Liver (tissue), 8 donors: ENCODE measurements at regions not wholly inside any gene's neighbourhood (a gene's known extent, or its start where the extent isn't known, plus 50 kb on each side); places are given as distances from the start of the nearest gene placed in this dataset.

ENCODE experiments used
- DNase-seq: peaks from one replicate; pipeline ENCODE4 v3.0.0-alpha.2; 2017; ENCODE audit warnings: low spot score
- H3K27ac ChIP-seq, 2 donors: one replicate each; pipeline ENCODE4 v1.7.0; 2013; ENCODE audit warnings: inconsistent platforms in 2 of 2, low read length in 2 of 2, control low read depth in 1 of 2, low read depth in 1 of 2, mild to moderate bottlenecking in 1 of 2
- H3K27me3 ChIP-seq, 4 donors: one replicate each; pipeline versions ENCODE4 v1.6.1 to v1.7.0; 2013; ENCODE audit warnings: low read length in 3 of 4, inconsistent platforms in 1 of 4, mild to moderate bottlenecking in 1 of 4, moderate library complexity in 1 of 4; ENCODE audit not compliant: control insufficient read depth in 4 of 4, insufficient read depth in 4 of 4
- H3K36me3 ChIP-seq, 4 donors: one replicate each; pipeline versions ENCODE4 v1.6.1 to v1.7.0; 2013; ENCODE audit warnings: low read length in 3 of 4, mild to moderate bottlenecking in 3 of 4, low read depth in 1 of 4, moderate library complexity in 1 of 4; ENCODE audit not compliant: control insufficient read depth in 4 of 4, insufficient read depth in 3 of 4
- H3K4me1 ChIP-seq, 4 donors: one replicate each; pipeline versions ENCODE4 v1.6.1 to v1.7.0; 2013; ENCODE audit warnings: low read length in 3 of 4, mild to moderate bottlenecking in 3 of 4, moderate library complexity in 1 of 4; ENCODE audit not compliant: control insufficient read depth in 4 of 4, insufficient read depth in 4 of 4
- H3K4me3 ChIP-seq, 3 donors: one replicate each; pipeline versions ENCODE4 v1.6.1 to v1.7.0; 2013; ENCODE audit warnings: low read length in 3 of 3, control low read depth in 1 of 3, low read depth in 1 of 3, mild to moderate bottlenecking in 1 of 3
- H3K9ac ChIP-seq, 2 donors: one replicate each; pipeline ENCODE4 v1.7.0; 2013; ENCODE audit warnings: low read length in 2 of 2, mild to moderate bottlenecking in 2 of 2, moderate library complexity in 2 of 2, control low read depth in 1 of 2, low read depth in 1 of 2
- H3K9me3 ChIP-seq, 4 donors: one replicate each; pipeline versions ENCODE4 v1.6.1 to v1.7.0; 2013; ENCODE audit warnings: low read length in 3 of 4; ENCODE audit not compliant: control insufficient read depth in 4 of 4
- EGR1 ChIP-seq, 2 donors: IDR thresholded peaks; 2 replicates each; pipeline ENCODE4 v1.6.1; 2016 to 2018; ENCODE audit warnings: antibody characterized with exemption in 2 of 2, low read depth in 2 of 2
- FOXA1 ChIP-seq: IDR thresholded peaks from 2 replicates; pipeline ENCODE4 v1.6.1; 2016; ENCODE audit warnings: antibody characterized with exemption
- FOXA2 ChIP-seq: IDR thresholded peaks from 2 replicates; pipeline ENCODE4 v1.6.1; 2016; ENCODE audit warnings: antibody characterized with exemption
- GABPA ChIP-seq, 2 donors: IDR thresholded peaks in 1 of 2; conservative IDR thresholded peaks in 1 of 2; 2 replicates each; pipeline ENCODE4 v1.6.1; 2016; ENCODE audit warnings: antibody characterized with exemption in 2 of 2, mild to moderate bottlenecking in 1 of 2, moderate library complexity in 1 of 2
- HNF4A ChIP-seq, 2 donors: conservative IDR thresholded peaks; 2 replicates each; pipeline ENCODE4 v1.6.1; 2016; ENCODE audit warnings: antibody characterized with exemption in 2 of 2, mild to moderate bottlenecking in 2 of 2
- HNF4G ChIP-seq: IDR thresholded peaks from 2 replicates; pipeline ENCODE4 v1.6.1; 2016; ENCODE audit warnings: antibody characterized with exemption
- JUND ChIP-seq, 2 donors: IDR thresholded peaks; 2 replicates each; pipeline ENCODE4 v1.6.1; 2016; ENCODE audit warnings: antibody characterized with exemption in 2 of 2
- NR2F2 ChIP-seq: IDR thresholded peaks from 2 replicates; pipeline ENCODE4 v1.6.1; 2016; ENCODE audit warnings: antibody characterized with exemption
- RAD21 ChIP-seq, 2 donors: IDR thresholded peaks; 2 replicates each; pipeline ENCODE4 v1.6.1; 2016; ENCODE audit warnings: antibody characterized with exemption in 2 of 2, mild to moderate bottlenecking in 2 of 2
- RXRA ChIP-seq, 2 donors: IDR thresholded peaks; 2 replicates each; pipeline ENCODE4 v1.6.1; 2017 to 2018; ENCODE audit warnings: antibody characterized with exemption in 2 of 2, mild to moderate bottlenecking in 1 of 2
- SP1 ChIP-seq: IDR thresholded peaks from 2 replicates; pipeline ENCODE4 v1.6.1; 2018; ENCODE audit warnings: antibody characterized with exemption, mild to moderate bottlenecking
- TAF1 ChIP-seq: conservative IDR thresholded peaks from 2 replicates; pipeline ENCODE4 v1.6.1; 2016; ENCODE audit warnings: antibody characterized with exemption, mild to moderate bottlenecking
- YY1 ChIP-seq: IDR thresholded peaks from 2 replicates; pipeline ENCODE4 v1.6.1; 2016; ENCODE audit warnings: antibody characterized with exemption, mild to moderate bottlenecking
- WGBS: extraction: QIAGEN DNeasy Blood & Tissue Kit; methylation state at CpG from one replicate; pipeline ENCODE4 v1.1.7; 2013; 5-methylcytosine and 5-hydroxymethylcytosine counted together
- TF ChIP-seq, protein P1 (sequence below): IDR thresholded peaks from 2 replicates; pipeline ENCODE4 v1.6.1; 2016; ENCODE audit warnings: antibody characterized with exemption
- TF ChIP-seq, protein P2 (sequence below): IDR thresholded peaks from 2 replicates; pipeline ENCODE4 v1.6.1; 2016; ENCODE audit warnings: antibody characterized with exemption, mild to moderate bottlenecking
- TF ChIP-seq, protein P3 (sequence below): IDR thresholded peaks from 2 replicates; pipeline ENCODE4 v1.6.1; 2016; ENCODE audit warnings: antibody characterized with exemption
- TF ChIP-seq, protein P4 (sequence below): fragments of 150-350 bp; IDR thresholded peaks from 2 replicates; pipeline ENCODE4 v1.5.1; 2017; ENCODE audit warnings: improper control_type of control experiment, low read depth, low read length; ENCODE audit not compliant: missing input control
- TF ChIP-seq, protein P5 (sequence below): IDR thresholded peaks from 2 replicates; pipeline ENCODE4 v1.6.1; 2016; ENCODE audit warnings: antibody characterized with exemption
- donor health status: healthy.
- donor health status: healthy.
- donor health status: healthy.
- donor health status: healthy.
- donor health status: healthy.

DNA sequence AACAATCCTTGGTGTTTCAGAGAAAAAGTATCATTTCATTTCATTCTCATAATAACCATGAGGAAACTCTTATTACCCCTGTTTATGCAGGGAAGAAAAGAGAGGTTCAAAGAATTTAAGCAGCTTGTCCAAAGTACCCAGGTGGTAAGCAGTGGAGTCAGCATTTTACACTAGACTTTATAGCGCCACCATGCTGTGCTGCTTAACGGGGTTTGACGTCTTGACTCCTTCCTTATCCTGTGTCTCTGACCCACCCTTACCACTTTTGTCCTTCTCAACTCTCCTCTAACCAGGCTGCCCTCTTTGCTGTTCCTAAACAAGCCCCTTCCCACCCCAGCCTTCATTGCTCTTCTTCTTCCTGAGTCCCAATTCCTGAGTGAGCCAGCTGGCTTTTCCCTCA is 117.0 kb upstream of the AHR start:
- no peak for TF ChIP-seq SP1
- TF ChIP-seq FOXA2, result no peak
- TF ChIP-seq HNF4A (conservative IDR thresholded peaks at IDR 0.05), result no peak
- TF ChIP-seq, protein P1, sequence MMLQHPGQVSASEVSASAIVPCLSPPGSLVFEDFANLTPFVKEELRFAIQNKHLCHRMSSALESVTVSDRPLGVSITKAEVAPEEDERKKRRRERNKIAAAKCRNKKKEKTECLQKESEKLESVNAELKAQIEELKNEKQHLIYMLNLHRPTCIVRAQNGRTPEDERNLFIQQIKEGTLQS, result no peak
- no peak for TF ChIP-seq RXRA (IDR thresholded peaks at IDR 0.05)
- no peak for TF ChIP-seq RAD21 (IDR thresholded peaks at IDR 0.05)
- no peak for TF ChIP-seq FOXA1
- TF ChIP-seq, protein P2, sequence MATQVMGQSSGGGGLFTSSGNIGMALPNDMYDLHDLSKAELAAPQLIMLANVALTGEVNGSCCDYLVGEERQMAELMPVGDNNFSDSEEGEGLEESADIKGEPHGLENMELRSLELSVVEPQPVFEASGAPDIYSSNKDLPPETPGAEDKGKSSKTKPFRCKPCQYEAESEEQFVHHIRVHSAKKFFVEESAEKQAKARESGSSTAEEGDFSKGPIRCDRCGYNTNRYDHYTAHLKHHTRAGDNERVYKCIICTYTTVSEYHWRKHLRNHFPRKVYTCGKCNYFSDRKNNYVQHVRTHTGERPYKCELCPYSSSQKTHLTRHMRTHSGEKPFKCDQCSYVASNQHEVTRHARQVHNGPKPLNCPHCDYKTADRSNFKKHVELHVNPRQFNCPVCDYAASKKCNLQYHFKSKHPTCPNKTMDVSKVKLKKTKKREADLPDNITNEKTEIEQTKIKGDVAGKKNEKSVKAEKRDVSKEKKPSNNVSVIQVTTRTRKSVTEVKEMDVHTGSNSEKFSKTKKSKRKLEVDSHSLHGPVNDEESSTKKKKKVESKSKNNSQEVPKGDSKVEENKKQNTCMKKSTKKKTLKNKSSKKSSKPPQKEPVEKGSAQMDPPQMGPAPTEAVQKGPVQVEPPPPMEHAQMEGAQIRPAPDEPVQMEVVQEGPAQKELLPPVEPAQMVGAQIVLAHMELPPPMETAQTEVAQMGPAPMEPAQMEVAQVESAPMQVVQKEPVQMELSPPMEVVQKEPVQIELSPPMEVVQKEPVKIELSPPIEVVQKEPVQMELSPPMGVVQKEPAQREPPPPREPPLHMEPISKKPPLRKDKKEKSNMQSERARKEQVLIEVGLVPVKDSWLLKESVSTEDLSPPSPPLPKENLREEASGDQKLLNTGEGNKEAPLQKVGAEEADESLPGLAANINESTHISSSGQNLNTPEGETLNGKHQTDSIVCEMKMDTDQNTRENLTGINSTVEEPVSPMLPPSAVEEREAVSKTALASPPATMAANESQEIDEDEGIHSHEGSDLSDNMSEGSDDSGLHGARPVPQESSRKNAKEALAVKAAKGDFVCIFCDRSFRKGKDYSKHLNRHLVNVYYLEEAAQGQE, result no peak
- TF ChIP-seq EGR1 (IDR thresholded peaks at IDR 0.05; ENCODE audit: low read depth in 2 of 2), result no peak
- TF ChIP-seq, protein P3, sequence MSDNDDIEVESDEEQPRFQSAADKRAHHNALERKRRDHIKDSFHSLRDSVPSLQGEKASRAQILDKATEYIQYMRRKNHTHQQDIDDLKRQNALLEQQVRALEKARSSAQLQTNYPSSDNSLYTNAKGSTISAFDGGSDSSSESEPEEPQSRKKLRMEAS, result no peak
- TF ChIP-seq NR2F2, result no peak
- no peak for TF ChIP-seq HNF4G
- TF ChIP-seq, protein P4, sequence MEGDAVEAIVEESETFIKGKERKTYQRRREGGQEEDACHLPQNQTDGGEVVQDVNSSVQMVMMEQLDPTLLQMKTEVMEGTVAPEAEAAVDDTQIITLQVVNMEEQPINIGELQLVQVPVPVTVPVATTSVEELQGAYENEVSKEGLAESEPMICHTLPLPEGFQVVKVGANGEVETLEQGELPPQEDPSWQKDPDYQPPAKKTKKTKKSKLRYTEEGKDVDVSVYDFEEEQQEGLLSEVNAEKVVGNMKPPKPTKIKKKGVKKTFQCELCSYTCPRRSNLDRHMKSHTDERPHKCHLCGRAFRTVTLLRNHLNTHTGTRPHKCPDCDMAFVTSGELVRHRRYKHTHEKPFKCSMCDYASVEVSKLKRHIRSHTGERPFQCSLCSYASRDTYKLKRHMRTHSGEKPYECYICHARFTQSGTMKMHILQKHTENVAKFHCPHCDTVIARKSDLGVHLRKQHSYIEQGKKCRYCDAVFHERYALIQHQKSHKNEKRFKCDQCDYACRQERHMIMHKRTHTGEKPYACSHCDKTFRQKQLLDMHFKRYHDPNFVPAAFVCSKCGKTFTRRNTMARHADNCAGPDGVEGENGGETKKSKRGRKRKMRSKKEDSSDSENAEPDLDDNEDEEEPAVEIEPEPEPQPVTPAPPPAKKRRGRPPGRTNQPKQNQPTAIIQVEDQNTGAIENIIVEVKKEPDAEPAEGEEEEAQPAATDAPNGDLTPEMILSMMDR, result no peak
- TF ChIP-seq GABPA (IDR thresholded peaks at IDR 0.05 in 1 of 2, conservative IDR thresholded peaks at IDR 0.05 in 1 of 2), result no peak
- TF ChIP-seq JUND (IDR thresholded peaks at IDR 0.05), result no peak
- no peak for TF ChIP-seq YY1
- Histone ChIP-seq H3K9ac (no peak overlapping the region), H3K4me3 (no peak overlapping the region), H3K36me3 (no peaks in the 10 kb centered on the region), H3K27ac (no peak overlapping the region), H3K27me3 (no peaks in the 10 kb centered on the region), H3K9me3 (no peaks in the 10 kb centered on the region), H3K4me1 (peaks cover 0 to 17% (median 14%) of the 10 kb centered on the region in 4 donors)
- WGBS, result 93% methylated on average over 3 of the region's 3 CpGs
- no peak for DNase-seq

DNA sequence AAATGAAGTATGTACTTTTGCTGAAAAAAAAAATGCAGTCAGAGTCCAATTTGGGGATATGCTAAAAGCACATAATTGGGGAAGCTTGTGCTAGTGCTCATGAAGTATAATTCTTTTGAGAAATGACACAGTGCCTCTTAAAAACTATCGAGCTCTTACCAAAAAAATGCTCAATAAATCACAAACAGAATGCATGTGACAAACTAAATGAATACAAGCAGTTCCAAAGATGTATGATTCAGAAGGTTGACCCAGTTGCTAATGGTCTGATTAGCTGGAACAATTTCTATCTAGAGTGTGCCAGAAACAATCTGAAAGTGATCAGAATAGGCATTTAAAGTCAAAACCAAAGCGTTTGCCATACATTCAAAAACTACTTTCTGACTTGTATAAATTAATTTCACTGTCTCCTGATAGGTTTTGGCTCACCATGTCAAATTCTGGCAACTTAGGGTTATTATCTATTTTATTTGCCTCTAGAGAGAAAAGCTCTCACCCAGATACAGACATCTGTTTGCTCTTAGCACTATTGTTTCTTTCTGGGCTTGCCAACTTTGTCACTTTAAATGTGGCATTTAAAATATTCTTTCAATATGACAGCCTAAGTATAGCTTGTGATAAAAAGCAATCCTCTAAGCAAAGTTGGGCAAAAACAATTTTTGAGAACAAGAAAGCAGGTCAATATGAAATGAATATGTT is 114.7 kb upstream of the AHR start:
- Histone ChIP-seq H3K27me3 (no peaks in the 10 kb centered on the region), H3K27ac (peak overlapping the region in 1 of 2 donors; percentile 19), H3K4me1 (peaks cover 0 to 17% (median 15%) of the 10 kb centered on the region in 4 donors), H3K4me3 (no peak overlapping the region), H3K9ac (no peak overlapping the region), H3K36me3 (no peaks in the 10 kb centered on the region), H3K9me3 (no peaks in the 10 kb centered on the region)
- DNase-seq, result no peak
- WGBS, result 73% methylated on average over 2 of the region's 2 CpGs
- TF ChIP-seq EGR1 (IDR thresholded peaks at IDR 0.05; ENCODE audit: low read depth in 2 of 2), result no peak
- TF ChIP-seq, protein P3, result no peak
- no peak for TF ChIP-seq GABPA (IDR thresholded peaks at IDR 0.05 in 1 of 2, conservative IDR thresholded peaks at IDR 0.05 in 1 of 2)
- TF ChIP-seq JUND (IDR thresholded peaks at IDR 0.05), result no peak
- TF ChIP-seq, protein P2, result no peak
- no peak for TF ChIP-seq FOXA2
- TF ChIP-seq HNF4G, result no peak
- TF ChIP-seq, protein P1, result no peak
- no peak for TF ChIP-seq TAF1
- no peak for TF ChIP-seq NR2F2
- TF ChIP-seq, protein P5, sequence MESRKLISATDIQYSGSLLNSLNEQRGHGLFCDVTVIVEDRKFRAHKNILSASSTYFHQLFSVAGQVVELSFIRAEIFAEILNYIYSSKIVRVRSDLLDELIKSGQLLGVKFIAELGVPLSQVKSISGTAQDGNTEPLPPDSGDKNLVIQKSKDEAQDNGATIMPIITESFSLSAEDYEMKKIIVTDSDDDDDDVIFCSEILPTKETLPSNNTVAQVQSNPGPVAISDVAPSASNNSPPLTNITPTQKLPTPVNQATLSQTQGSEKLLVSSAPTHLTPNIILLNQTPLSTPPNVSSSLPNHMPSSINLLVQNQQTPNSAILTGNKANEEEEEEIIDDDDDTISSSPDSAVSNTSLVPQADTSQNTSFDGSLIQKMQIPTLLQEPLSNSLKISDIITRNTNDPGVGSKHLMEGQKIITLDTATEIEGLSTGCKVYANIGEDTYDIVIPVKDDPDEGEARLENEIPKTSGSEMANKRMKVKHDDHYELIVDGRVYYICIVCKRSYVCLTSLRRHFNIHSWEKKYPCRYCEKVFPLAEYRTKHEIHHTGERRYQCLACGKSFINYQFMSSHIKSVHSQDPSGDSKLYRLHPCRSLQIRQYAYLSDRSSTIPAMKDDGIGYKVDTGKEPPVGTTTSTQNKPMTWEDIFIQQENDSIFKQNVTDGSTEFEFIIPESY, result no peak
- TF ChIP-seq HNF4A (conservative IDR thresholded peaks at IDR 0.05), result no peak
- no peak for TF ChIP-seq SP1
- no peak for TF ChIP-seq YY1
